Kasumi-1 (cell line): ENCODE measurements at regions not wholly inside any gene's neighbourhood (a gene's known extent, or its start where the extent isn't known, plus 50 kb on each side); places are given as distances from the start of the nearest gene placed in this dataset.
A peak's percentile ranks its signal among the peaks of the same experiment; 100 is the strongest.
"Not testable (repeated sequence)": the region's sequence is repeated elsewhere in the genome, so short reads cannot be mapped to it uniquely, and the experiment has no call there.

ENCODE experiments used
- DNase-seq, 2 experiments: peaks; one replicate each; lab custom pipeline; 2025; lab: John Stamatoyannopoulos, UW

GRCh38 chrX:25442499-25442898 is 426.7 kb upstream of the ARX start:
- DNase-seq: peak in 1 of 2 experiments; percentile 0

- DNase-seq: no peak
These were observed 417.5 kb upstream of the ARX start for GRCh38 chrX:25433307-25433706.

- no peak for DNase-seq
These were observed 416.6 kb upstream of the ARX start for GRCh38 chrX:25432396-25432795.

GRCh38 chrX:25427873-25428555 is 412.2 kb upstream of the ARX start:
- DNase-seq: no peak

- DNase-seq: not testable (repeated sequence)
These were observed 388.4 kb upstream of the ARX start for GRCh38 chrX:25404163-25404562.

GRCh38 chrX:25389266-25389665 is 373.5 kb upstream of the ARX start:
- DNase-seq: no peak

GRCh38 chrX:25383196-25383595 is 367.4 kb upstream of the ARX start:
- DNase-seq: no peak

GRCh38 chrX:25356456-25356855 is 340.7 kb upstream of the ARX start:
- no peak for DNase-seq

- no peak for DNase-seq
These were observed 328.6 kb upstream of the ARX start for GRCh38 chrX:25344161-25344936.

- DNase-seq: no peak
These were observed 327.3 kb upstream of the ARX start for GRCh38 chrX:25343060-25343459.

- DNase-seq: no peak
These were observed 322.1 kb upstream of the ARX start for GRCh38 chrX:25337841-25338240.

GRCh38 chrX:25300994-25301393 is 285.2 kb upstream of the ARX start:
- DNase-seq: no peak

- no peak for DNase-seq
These were observed 281.1 kb upstream of the ARX start for GRCh38 chrX:25296850-25297249.

GRCh38 chrX:25295466-25295865 is 279.7 kb upstream of the ARX start:
- DNase-seq: no peak

GRCh38 chrX:25290132-25290531 is 274.4 kb upstream of the ARX start:
- no peak for DNase-seq

- DNase-seq: no peak
These were observed 272.9 kb upstream of the ARX start for GRCh38 chrX:25288676-25289075.

- no peak for DNase-seq
These were observed 271.8 kb upstream of the ARX start for GRCh38 chrX:25287521-25287920.

- no peak for DNase-seq
These were observed 269.8 kb upstream of the ARX start for GRCh38 chrX:25285598-25285997.

- no peak for DNase-seq
These were observed 263.7 kb upstream of the ARX start for GRCh38 chrX:25279510-25279909.

- DNase-seq: no peak
These were observed 262.6 kb upstream of the ARX start for GRCh38 chrX:25278341-25278740.

GRCh38 chrX:25277574-25277973 is 261.8 kb upstream of the ARX start:
- no peak for DNase-seq

- no peak for DNase-seq
These were observed 259.4 kb upstream of the ARX start for GRCh38 chrX:25275159-25275558.

GRCh38 chrX:25241461-25241860 is 225.7 kb upstream of the ARX start:
- no peak for DNase-seq

GRCh38 chrX:25226151-25226550 is 210.4 kb upstream of the ARX start:
- DNase-seq: no peak
